ENCODE measurements at regions not wholly inside any gene's neighbourhood (a gene's known extent, or its start where the extent isn't known, plus 50 kb on each side); places are given as distances from the start of the nearest gene placed in this dataset.

DNA sequence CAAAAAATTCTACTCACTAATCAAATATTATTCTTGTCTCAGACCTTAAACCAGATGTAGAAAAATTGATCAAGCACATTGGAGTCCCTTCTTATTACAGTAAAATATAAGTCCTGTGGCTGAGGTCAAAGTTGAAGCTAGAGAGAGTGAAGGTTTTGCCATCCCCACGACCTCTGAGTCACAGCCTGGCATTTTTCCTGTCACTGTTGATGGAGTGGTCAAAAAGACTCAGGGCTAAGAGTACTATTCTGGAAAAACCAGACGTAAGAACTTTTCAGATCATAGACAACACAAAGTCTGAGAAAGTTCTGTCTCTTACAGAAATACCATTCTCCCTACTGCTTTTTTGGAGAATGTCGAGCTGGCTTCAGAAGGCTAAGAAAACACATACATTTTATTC is 323.7 kb upstream of the ANKRD30A start (continued):
- no peak for TF ChIP-seq CTBP2 (IDR thresholded peaks at IDR 0.05; ENCODE audit: borderline replicate concordance, insufficient read depth, insufficient read length, low read length)
- TF ChIP-seq NANOG (IDR thresholded peaks at IDR 0.05; ENCODE audit: insufficient read depth, low read depth, low read length, poor library complexity, severe bottlenecking): no peak
